Mesodermal cell (in vitro differentiated cells): ENCODE measurements at regions not wholly inside any gene's neighbourhood (a gene's known extent, or its start where the extent isn't known, plus 50 kb on each side); places are given as distances from the start of the nearest gene placed in this dataset.
"Not testable (repeated sequence)": the region's sequence is repeated elsewhere in the genome, so short reads cannot be mapped to it uniquely, and the experiment has no call there.

Experiments used
- H3K27ac ChIP-seq: 2 replicates; pipeline ENCODE4 v1.7.0; 2013; ENCODE audit warnings: mild to moderate bottlenecking, low read depth, low read length, moderate library complexity; ENCODE audit not compliant: severe bottlenecking
- H3K36me3 ChIP-seq: 2 replicates; pipeline ENCODE4 v1.7.1; 2013; ENCODE audit warnings: mild to moderate bottlenecking, low read length, moderate library complexity; ENCODE audit not compliant: control insufficient read depth, insufficient read depth
- H3K4me1 ChIP-seq: one replicate; pipeline ENCODE4 v1.7.1; 2013; ENCODE audit warnings: mild to moderate bottlenecking, low read length; ENCODE audit not compliant: insufficient read depth, control insufficient read depth, poor library complexity, severe bottlenecking
- H3K4me3 ChIP-seq: 2 replicates; pipeline ENCODE4 v1.7.0; 2013; ENCODE audit warnings: low read length, control low read depth, mild to moderate bottlenecking; ENCODE audit not compliant: insufficient read depth, poor library complexity, severe bottlenecking; ENCODE audit errors: extremely low read depth
- H3K9me3 ChIP-seq: 2 replicates; pipeline ENCODE4 v1.7.1; 2013; ENCODE audit warnings: mild to moderate bottlenecking, low read length, moderate library complexity; ENCODE audit not compliant: control insufficient read depth
- WGBS, 2 experiments: methylation state at CpG; one replicate each; pipeline ENCODE4 v1.1.5; 2013; ENCODE audit warnings: missing lambda C conversion rate in 2 of 2; ENCODE audit not compliant: insufficient coverage in 2 of 2; 5-methylcytosine and 5-hydroxymethylcytosine counted together

DNA sequence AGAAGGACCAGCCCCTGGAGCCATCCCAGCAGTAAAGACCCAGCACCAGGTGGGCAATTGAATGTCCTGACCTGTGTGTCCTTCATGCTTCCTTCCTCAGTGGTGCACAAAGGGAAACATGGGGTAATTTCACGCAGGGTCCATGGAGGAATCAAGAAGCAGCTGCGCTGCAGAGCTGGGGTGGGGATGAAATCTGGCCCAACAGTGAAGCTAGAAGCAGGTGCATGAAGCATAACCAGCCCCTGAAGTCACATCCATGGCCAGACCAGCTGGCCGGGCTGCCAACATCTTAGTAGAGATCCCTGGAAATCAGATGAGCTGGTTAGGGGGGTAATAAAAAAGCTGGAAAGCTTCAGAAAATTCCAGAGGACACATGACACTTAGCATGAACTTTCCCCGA is 646.7 kb upstream of the DEFB115 start:
- 63 to 72% methylated on average over 3 of the region's 4 CpGs for WGBS, 2 experiments
- H3K4me1 ChIP-seq, result no peaks in the 10 kb centered on the region
- H3K4me3 ChIP-seq, result no peak overlapping the region
- H3K9me3 ChIP-seq, result no peaks in the 10 kb centered on the region
- H3K36me3 ChIP-seq, result no peaks in the 10 kb centered on the region
- H3K27ac ChIP-seq, result no peak overlapping the region

DNA sequence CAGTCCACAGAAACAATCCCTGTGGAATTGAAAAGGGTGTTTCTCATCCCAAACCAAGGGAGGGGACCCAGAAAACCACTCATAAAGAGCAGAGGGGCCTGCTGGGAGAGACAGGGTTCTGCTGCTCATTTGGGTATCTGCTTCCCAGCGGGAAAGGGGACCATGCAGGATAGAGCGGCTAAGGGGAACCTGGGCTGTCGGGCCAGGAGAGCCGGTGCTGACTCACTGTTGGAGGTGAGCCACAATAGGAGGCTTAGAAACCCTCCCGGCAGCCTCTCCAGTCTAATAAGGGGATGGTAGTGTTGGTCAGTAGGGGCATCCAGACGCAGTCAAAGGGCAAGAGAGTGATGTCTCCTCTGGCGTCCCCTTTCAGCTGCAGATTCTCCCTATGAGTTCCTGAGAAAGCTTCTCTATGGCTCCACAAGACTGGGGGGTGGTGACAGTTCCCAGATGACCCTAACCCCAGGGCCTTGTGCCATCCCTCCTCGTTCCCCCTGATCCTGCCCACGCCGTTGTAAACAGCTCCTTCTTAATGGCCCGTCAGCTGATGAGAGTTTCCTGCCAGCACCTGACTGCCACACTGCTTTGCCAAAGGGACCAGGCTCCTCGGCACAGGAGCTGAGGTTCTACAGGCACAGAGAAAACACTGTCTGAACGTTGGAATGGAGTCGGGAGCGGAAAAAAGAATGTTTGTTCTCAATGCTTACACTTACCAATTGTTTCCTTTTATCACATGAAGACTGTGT is 646.1 kb upstream of the DEFB115 start:
- no peaks in the 10 kb centered on the region for H3K9me3 ChIP-seq
- H3K4me1 ChIP-seq, result no peaks in the 10 kb centered on the region
- WGBS, 2 experiments, result 81 to 82% methylated on average over 7 to 9 of the region's 15 CpGs
- H3K36me3 ChIP-seq, result no peaks in the 10 kb centered on the region
- no peak overlapping the region for H3K4me3 ChIP-seq
- H3K27ac ChIP-seq, result no peak overlapping the region

DNA sequence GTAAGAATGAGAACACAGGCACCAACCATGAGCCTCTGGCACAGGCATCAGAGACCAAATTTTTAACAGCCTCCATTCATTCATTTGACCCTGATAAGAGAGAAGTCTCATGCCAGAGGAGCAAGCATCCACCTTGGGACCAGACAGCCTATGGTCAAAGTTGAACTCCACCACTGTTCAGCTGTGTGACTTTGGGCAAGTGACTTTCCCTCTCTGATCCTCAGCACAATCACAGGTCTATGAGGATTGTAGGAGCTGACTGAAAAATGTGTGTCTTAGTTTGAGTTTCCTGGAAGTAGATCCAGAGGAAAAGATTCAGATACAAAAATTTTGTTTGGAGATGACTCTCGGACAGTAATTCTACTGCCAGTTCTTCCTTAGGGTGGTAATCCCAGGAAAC is 645.1 kb upstream of the DEFB115 start:
- no peak overlapping the region for H3K27ac ChIP-seq
- no peaks in the 10 kb centered on the region for H3K4me1 ChIP-seq
- H3K4me3 ChIP-seq, result no peak overlapping the region
- H3K9me3 ChIP-seq, result no peaks in the 10 kb centered on the region
- 86 to 93% methylated on average over 1 of the region's 1 CpG for WGBS, 2 experiments
- no peaks in the 10 kb centered on the region for H3K36me3 ChIP-seq

DNA sequence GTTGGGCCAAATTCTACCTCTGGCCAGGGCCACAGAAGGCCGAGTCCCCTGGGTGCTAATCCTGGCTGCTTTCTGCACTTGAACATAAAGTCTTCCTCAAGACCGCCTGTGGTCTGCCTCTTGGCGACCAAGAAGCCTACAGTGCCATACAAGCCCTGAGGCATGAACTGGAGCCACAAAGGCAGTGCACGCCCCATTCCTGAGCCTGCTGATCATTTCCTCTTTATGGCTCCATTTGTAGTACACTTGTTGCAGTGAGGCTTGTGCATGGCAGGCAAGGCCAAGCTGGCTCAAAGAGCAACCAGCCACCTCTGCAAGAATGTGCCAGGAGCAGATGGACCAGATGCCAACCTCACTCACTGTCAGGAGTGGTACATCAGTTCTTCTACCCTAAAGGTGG is 636.1 kb upstream of the DEFB115 start:
- H3K4me1 ChIP-seq, H3K36me3 ChIP-seq, H3K4me3 ChIP-seq, H3K27ac ChIP-seq, H3K9me3 ChIP-seq: not testable (repeated sequence)
- 81 to 84% methylated on average over 3 to 4 of the region's 4 CpGs for WGBS, 2 experiments

DNA sequence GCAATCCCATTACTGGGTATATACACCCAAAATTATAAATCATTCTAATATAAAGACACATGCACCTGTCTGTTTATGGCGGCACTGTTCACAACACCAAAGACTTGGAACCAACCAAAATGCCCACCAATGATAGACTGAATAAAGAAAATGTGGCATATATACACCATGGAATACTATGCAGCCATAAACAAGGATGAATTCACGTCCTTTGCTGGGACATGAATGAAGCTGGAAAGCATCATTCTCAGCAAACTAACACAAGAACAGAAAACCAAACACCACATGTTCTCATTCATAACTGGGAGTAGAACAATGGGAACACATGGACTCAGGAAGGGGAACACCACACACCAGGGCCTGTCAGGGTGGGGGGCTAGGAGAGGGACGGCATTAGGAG is 633.2 kb upstream of the DEFB115 start:
- H3K9me3 ChIP-seq, result not testable (repeated sequence)
- 50% methylated on average over 1 of the region's 3 CpGs; no CpG with 5 or more reads in 1 of the 2 experiments for WGBS, 2 experiments

DNA sequence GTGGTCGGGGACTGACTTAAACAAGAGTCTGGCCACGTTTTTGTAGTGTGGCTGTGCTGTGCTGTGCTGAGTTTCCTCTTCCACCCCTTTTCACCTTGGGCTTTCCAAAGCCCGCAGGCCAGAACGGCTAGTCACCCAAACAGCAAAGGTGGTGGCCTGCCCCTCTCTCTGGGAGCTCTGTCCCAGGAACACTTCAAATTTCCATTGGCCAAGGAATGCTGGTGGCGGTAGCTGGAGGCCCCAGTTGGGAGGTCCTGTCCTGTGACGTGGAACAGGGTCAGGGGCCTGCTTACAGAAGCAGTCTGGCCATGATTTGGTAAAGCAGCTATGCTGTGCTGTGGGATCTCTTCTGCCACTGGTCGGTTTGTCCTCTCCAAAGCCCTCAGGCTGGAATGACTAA is 628.1 kb upstream of the DEFB115 start:
- WGBS, 2 experiments, result 74 to 80% methylated on average over 7 of the region's 7 CpGs
- not testable (repeated sequence) for H3K4me1 ChIP-seq, H3K4me3 ChIP-seq

More for the DNA sequence above, 633.2 kb upstream of the DEFB115 start:
- H3K27ac ChIP-seq, H3K4me3 ChIP-seq, H3K36me3 ChIP-seq, H3K4me1 ChIP-seq: not testable (repeated sequence)

DNA sequence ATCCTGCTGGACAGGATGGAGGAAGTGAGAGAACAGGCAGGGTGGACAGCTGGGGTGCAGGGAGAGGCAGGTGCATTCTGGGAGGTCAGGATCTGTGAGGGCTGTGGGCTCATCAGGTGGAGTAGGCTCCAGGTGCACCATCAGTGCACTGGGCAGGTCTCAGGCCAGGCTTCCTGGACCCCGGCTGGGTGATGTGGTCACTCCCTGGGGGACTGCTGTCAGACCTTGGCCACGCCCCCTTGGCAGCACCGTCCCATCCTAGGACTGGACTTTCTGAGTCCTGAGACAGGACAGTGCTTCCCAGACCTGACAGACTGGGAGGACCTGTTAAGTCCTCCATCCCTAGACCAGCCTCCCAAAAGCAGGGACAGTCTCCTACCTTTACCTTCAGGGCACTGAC is 626.7 kb upstream of the DEFB115 start:
- Histone ChIP-seq H3K9me3 (peaks cover 8% of the 10 kb centered on the region), H3K4me3 (no peak overlapping the region), H3K27ac (no peak overlapping the region), H3K4me1 (no peaks in the 10 kb centered on the region), H3K36me3 (no peaks in the 10 kb centered on the region)
- WGBS, 2 experiments, result 77 to 82% methylated on average over 3 of the region's 3 CpGs

More for the DNA sequence above, 628.1 kb upstream of the DEFB115 start:
- not testable (repeated sequence) for H3K9me3 ChIP-seq, H3K27ac ChIP-seq, H3K36me3 ChIP-seq

DNA sequence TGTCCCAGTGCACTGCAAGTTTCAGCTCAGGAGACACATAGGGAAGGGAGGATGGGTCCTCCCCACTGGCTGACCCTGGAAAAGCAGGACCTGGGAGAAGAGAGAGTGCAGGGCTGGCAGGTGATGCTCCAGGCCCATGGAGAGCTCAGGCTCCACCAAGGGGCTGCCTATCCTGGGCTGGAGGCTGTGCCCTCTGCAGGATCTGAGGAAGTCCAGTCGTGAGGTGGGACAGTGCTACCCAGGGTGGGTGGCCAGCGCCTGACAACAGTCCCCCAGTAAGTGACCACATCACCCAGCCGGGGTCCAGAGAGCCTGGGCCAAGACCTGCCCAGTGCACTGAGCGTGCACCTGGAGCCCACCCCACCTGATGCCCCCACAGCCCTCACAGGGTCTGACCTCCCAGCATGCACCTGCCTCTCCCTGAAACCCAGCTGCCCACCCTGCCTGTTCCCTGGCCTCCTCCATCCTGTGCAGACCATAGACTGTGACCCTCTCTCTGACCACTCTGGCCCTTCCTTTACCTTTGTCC is 626.1 kb upstream of the DEFB115 start:
- WGBS, 2 experiments, result 43 to 47% methylated on average over 4 of the region's 4 CpGs
- not testable (repeated sequence) for H3K36me3 ChIP-seq, H3K9me3 ChIP-seq, H3K4me1 ChIP-seq, H3K4me3 ChIP-seq, H3K27ac ChIP-seq

DNA sequence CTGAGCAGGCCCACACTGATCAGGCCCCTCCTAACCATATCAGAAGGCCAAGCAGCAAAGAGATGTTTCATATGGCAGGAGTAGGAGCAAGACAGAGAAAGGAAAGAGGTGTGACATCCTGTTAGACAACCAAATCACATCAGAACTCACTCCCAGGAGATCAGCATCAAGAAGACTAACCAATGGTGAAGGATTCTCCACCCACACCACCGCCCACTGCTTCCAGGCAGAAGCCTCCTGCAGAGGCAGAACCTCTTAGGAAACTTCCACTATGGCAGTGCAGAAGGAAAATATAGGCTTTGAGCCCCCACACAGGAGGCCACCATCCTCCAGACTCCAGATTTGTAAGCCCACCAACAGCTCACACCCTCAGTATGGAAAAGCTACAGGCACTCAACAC is 624.7 kb upstream of the DEFB115 start:
- not testable (repeated sequence) for H3K36me3 ChIP-seq, H3K9me3 ChIP-seq, H3K27ac ChIP-seq, H3K4me3 ChIP-seq, H3K4me1 ChIP-seq
- 36 to 83% methylated on average over 1 of the region's 1 CpG for WGBS, 2 experiments

DNA sequence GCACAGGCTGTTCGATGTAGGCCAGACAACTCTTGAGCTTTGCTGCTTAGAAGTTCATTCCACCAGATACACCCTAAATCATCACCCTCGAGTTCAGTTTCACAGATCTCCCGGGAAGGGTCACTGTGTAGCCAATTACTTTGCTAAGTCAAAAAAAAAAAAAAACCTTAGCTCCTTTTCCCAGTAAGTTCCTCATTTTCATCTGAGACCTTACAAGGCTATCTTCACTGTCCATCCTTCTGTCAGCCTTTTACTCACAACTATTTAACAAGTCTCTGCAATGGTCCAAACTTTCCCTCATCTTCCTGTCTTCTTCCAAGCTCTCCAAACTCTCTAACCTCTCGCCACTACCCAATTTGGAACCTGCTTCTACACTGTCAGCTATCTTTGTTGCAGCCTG is 615.9 kb upstream of the DEFB115 start:
- H3K9me3 ChIP-seq, H3K4me3 ChIP-seq, H3K27ac ChIP-seq, H3K36me3 ChIP-seq, H3K4me1 ChIP-seq: not testable (repeated sequence)
- 78 to 84% methylated on average over 2 to 3 of the region's 4 CpGs for WGBS, 2 experiments

DNA sequence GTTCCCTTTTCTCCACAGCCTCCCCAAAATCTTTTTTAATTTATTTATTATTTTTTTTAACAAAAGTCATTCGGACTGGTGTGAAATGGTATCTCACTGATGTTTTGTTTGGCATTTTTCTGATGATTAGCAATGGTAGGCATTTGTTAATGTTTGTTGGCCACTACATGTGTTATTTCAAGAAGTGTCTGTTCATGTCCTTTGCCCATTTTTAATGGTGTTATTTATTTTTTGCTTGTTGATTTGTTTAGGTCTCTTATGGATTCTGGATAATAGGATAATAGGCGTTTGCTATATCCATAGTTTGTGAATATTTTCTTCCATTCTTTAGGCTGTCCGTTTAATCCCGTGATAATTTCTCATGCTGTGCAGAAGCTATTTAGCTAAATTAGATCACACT is 596.5 kb upstream of the DEFB115 start:
- H3K4me3 ChIP-seq, H3K36me3 ChIP-seq, H3K27ac ChIP-seq, H3K9me3 ChIP-seq, H3K4me1 ChIP-seq: not testable (repeated sequence)
- no CpG with 5 or more reads among the region's 4 CpGs for WGBS, 2 experiments
